ENCODE measurements at regions not wholly inside any gene's neighbourhood (a gene's known extent, or its start where the extent isn't known, plus 50 kb on each side); places are given as distances from the start of the nearest gene placed in this dataset.

DNA sequence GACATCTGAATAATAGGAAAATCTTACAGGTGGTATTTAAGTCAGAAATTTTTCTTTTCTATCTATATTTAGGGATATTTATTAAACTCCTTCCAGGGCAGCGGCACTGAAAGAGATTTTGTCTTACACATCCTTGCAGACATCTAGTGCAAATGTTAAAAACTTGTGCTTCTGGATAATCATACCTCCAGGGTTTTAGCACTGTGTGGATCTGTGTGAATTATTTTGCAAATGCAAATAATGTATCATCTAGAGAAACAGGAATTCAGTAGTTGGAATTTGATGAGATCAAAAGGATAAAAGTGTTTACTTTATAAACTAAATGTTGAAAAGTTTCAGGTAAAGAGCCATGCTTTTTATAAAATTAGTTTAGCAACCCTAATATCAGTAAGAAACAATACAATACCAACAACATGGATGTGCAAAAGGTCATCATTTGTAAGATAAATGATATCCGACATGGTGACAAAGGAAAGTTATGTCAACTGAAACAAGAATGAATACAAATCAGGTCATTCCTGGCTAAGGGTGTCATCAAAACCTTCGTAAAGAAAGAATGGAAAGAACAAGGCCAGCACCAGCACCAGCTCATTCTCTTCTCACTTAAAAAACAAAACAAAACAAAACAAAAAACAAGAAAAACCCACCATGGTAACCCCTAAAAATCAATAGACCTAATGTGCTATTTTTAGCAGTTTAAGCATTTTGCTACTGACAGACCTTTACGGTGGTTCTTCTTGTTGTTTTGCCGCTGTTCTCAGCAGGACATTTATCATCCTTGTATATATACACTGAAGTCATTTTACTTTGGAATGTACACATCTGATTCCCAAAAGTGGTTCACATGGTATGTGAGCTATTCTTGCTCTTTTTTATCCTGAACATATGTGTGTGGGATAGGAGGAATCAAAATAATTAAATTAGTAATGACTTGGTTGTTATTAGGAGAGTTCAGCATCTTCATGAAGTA lies 219.7 kb upstream of the NDST3 start:
- intact Hi-C loops (cut with micrococcal nuclease), result no loop called here
- POLR2A ChIA-PET (ENCODE audit: unreplicated experiment), result no interaction called here

DNA sequence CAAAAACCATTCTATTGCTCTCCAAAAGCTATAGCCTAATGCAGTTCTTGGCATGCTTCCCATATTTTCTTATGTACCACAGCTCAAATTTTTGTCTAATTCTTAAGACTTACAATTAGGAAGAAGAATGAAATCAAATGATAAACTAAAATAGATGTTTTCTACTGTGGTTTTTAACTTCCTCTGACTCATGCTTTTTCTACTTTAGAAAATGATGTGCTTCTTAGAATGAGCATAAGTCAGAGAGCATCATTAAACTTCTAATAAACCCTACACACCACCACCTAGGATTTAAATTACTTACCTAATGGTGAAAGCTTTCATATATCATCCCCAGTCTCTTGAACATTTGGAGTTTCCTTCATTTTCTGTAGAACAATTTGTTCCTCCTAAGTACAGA lies 217.0 kb upstream of the NDST3 start:
- no peaks in the 10 kb centered on the region for H3K9me3 ChIP-seq (ENCODE audit: low read length)
- no peak overlapping the region for H2AFZ ChIP-seq (ENCODE audit: low read length)
- CTCF ChIA-PET, result no interaction called here
- no peak overlapping the region for H3K4me3 ChIP-seq (ENCODE audit: low read length)
- H3K27ac ChIP-seq (ENCODE audit: low read length), result no peak overlapping the region
- DNase-seq, result no peak
- no peaks in the 10 kb centered on the region for H3K36me3 ChIP-seq (ENCODE audit: low read depth, low read length)
- BruUV-seq (replicated peaks), result no TSS peak
- no peak for ATAC-seq
- no peaks in the 10 kb centered on the region for H3K79me2 ChIP-seq (ENCODE audit: low read length)
- H3K9ac ChIP-seq (ENCODE audit: low read length), result no peak overlapping the region
- no peak for TF ChIP-seq EZH2 (IDR thresholded peaks at IDR 0.05; ENCODE audit: low read length, unreplicated experiment)
- TF ChIP-seq EZH2phosphoT487 (IDR thresholded peaks at IDR 0.05; ENCODE audit: borderline replicate concordance, low read length), result no peak
- TF ChIP-seq, protein P1, sequence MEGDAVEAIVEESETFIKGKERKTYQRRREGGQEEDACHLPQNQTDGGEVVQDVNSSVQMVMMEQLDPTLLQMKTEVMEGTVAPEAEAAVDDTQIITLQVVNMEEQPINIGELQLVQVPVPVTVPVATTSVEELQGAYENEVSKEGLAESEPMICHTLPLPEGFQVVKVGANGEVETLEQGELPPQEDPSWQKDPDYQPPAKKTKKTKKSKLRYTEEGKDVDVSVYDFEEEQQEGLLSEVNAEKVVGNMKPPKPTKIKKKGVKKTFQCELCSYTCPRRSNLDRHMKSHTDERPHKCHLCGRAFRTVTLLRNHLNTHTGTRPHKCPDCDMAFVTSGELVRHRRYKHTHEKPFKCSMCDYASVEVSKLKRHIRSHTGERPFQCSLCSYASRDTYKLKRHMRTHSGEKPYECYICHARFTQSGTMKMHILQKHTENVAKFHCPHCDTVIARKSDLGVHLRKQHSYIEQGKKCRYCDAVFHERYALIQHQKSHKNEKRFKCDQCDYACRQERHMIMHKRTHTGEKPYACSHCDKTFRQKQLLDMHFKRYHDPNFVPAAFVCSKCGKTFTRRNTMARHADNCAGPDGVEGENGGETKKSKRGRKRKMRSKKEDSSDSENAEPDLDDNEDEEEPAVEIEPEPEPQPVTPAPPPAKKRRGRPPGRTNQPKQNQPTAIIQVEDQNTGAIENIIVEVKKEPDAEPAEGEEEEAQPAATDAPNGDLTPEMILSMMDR (conservative IDR thresholded peaks at IDR 0.05; ENCODE audit: low read depth, low read length), result no peak
- no peak overlapping the region for H3K4me2 ChIP-seq (ENCODE audit: low read length)
- no peaks in the 10 kb centered on the region for H3K4me1 ChIP-seq (ENCODE audit: insufficient read depth, low read length)
- H3K9me2 ChIP-seq (replicated peaks; ENCODE audit: low read length), result no peaks in the 10 kb centered on the region
- POLR2A ChIA-PET (ENCODE audit: unreplicated experiment), result interaction anchor here (0.7 kb wide), 1 partner anchor 62 kb away, joined by 3 read pairs; no protein-coding TSS in a partner anchor
- H3F3A ChIP-seq (ENCODE audit: low read length, unreplicated experiment), result no peaks in the 10 kb centered on the region
- no peaks in the 10 kb centered on the region for H3K27me3 ChIP-seq (ENCODE audit: low read length)
- intact Hi-C loops (cut with micrococcal nuclease), result no loop called here
- H4K20me1 ChIP-seq (ENCODE audit: low read length), result no peaks in the 10 kb centered on the region

More for the DNA sequence above, 219.7 kb upstream of the NDST3 start:
- no peak overlapping the region for H3K27ac ChIP-seq (ENCODE audit: low read length)
- no peaks in the 10 kb centered on the region for H3F3A ChIP-seq (ENCODE audit: low read length, unreplicated experiment)
- H3K9ac ChIP-seq (ENCODE audit: low read length), result no peak overlapping the region
- TF ChIP-seq EZH2 (IDR thresholded peaks at IDR 0.05; ENCODE audit: low read length, unreplicated experiment) (no peak), EZH2phosphoT487 (IDR thresholded peaks at IDR 0.05; ENCODE audit: borderline replicate concordance, low read length) (no peak)
- TF ChIP-seq, protein P1 (conservative IDR thresholded peaks at IDR 0.05; ENCODE audit: low read depth, low read length), result no peak
- no peaks in the 10 kb centered on the region for H3K9me3 ChIP-seq (ENCODE audit: low read length)
- H3K4me2 ChIP-seq (ENCODE audit: low read length), result no peak overlapping the region
- ATAC-seq (no peak), DNase-seq (no peak)
- H3K79me2 ChIP-seq (ENCODE audit: low read length), result no peaks in the 10 kb centered on the region
- CTCF ChIA-PET, result no interaction called here
- H2AFZ ChIP-seq (ENCODE audit: low read length), result no peak overlapping the region
- no peaks in the 10 kb centered on the region for H4K20me1 ChIP-seq (ENCODE audit: low read length)
- BruUV-seq (replicated peaks), result no TSS peak
- H3K27me3 ChIP-seq (ENCODE audit: low read length), result no peaks in the 10 kb centered on the region
- no peaks in the 10 kb centered on the region for H3K4me1 ChIP-seq (ENCODE audit: insufficient read depth, low read length)
- no peak overlapping the region for H3K4me3 ChIP-seq (ENCODE audit: low read length)
- H3K36me3 ChIP-seq (ENCODE audit: low read depth, low read length), result no peaks in the 10 kb centered on the region
- no peaks in the 10 kb centered on the region for H3K9me2 ChIP-seq (replicated peaks; ENCODE audit: low read length)

DNA sequence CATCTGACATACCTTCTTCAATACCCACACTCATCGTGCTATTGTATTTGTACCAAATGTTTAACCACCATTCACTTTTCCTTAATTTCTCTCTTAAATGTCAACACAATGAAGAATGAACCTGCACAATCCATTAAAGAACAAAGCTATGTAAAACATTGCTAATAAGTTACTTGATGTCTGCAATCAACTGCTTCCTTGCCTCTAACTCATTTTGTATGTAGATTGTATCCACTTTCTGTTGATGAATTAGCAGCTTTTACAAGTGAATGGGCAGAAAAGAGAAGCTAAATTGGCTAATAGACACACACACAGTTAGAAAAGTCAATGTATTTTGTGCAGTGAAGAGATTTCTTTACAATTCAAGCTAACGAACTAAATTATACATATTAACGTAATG lies 212.5 kb upstream of the NDST3 start:
- Histone ChIP-seq H3K27ac (ENCODE audit: low read length) (no peak overlapping the region), H3K27me3 (ENCODE audit: low read length) (no peaks in the 10 kb centered on the region), H3F3A (ENCODE audit: low read length, unreplicated experiment) (no peaks in the 10 kb centered on the region), H3K9me3 (ENCODE audit: low read length) (no peaks in the 10 kb centered on the region), H3K9ac (ENCODE audit: low read length) (no peak overlapping the region), H3K4me3 (ENCODE audit: low read length) (no peak overlapping the region), H3K79me2 (ENCODE audit: low read length) (no peaks in the 10 kb centered on the region), H3K36me3 (ENCODE audit: low read depth, low read length) (no peaks in the 10 kb centered on the region), H3K4me1 (ENCODE audit: insufficient read depth, low read length) (no peaks in the 10 kb centered on the region), H3K4me2 (ENCODE audit: low read length) (no peak overlapping the region), H3K9me2 (replicated peaks; ENCODE audit: low read length) (no peaks in the 10 kb centered on the region), H2AFZ (ENCODE audit: low read length) (no peak overlapping the region), H4K20me1 (ENCODE audit: low read length) (no peaks in the 10 kb centered on the region)
- TF ChIP-seq, protein P1 (conservative IDR thresholded peaks at IDR 0.05; ENCODE audit: low read depth, low read length), result no peak
- TF ChIP-seq EZH2 (IDR thresholded peaks at IDR 0.05; ENCODE audit: low read length, unreplicated experiment) (no peak), EZH2phosphoT487 (IDR thresholded peaks at IDR 0.05; ENCODE audit: borderline replicate concordance, low read length) (no peak)
- ATAC-seq (no peak), DNase-seq (no peak)
- ChIA-PET CTCF (no interaction called here), POLR2A (ENCODE audit: unreplicated experiment) (no interaction called here)
- intact Hi-C loops (cut with micrococcal nuclease), result no loop called here
- no TSS peak for BruUV-seq (replicated peaks)

Measured in PC-3 (cell line).